Neutrophil (primary cell): ENCODE measurements at regions not wholly inside any gene's neighbourhood (a gene's known extent, or its start where the extent isn't known, plus 50 kb on each side); places are given as distances from the start of the nearest gene placed in this dataset.

Source experiments
- H3K27ac ChIP-seq: fragments of 200-600 bp; sonication (generic); 2 replicates; pipeline ENCODE4 v1.5.1; 2016; ENCODE audit warnings: mild to moderate bottlenecking, moderate library complexity
- H3K27me3 ChIP-seq: fragments of 200-600 bp; sonication (generic); 2 replicates; pipeline ENCODE4 v1.6.0; 2016; ENCODE audit warnings: mild to moderate bottlenecking
- H3K36me3 ChIP-seq: fragments of 200-600 bp; sonication (generic); 2 replicates; pipeline ENCODE4 v1.5.1; 2017
- H3K4me1 ChIP-seq, 2 experiments: fragments of 200-600 bp in 1 of 2; sonication (generic) in 1 of 2; 1 replicate in 1 of 2; 2 replicates in 1 of 2; pipeline versions ENCODE4 v1.5.1 to v1.6.1; 2013 to 2016; ENCODE audit warnings: low read depth in 1 of 2, low read length in 1 of 2, mild to moderate bottlenecking in 1 of 2, moderate library complexity in 1 of 2; ENCODE audit not compliant: control insufficient read depth in 1 of 2, insufficient read depth in 1 of 2
- H3K4me3 ChIP-seq, 2 experiments: fragments of 200-600 bp in 1 of 2; sonication (generic) in 1 of 2; 1 replicate in 1 of 2; 2 replicates in 1 of 2; pipeline ENCODE4 v1.5.1; 2013 to 2016; ENCODE audit warnings: low read depth in 1 of 2, low read length in 1 of 2, mild to moderate bottlenecking in 1 of 2, moderate library complexity in 1 of 2
- H3K9me3 ChIP-seq: fragments of 200-600 bp; sonication (generic); 2 replicates; pipeline ENCODE4 v1.5.1; 2016
- CTCF ChIP-seq: fragments of 200-600 bp; sonication (generic); IDR thresholded peaks from 2 replicates; pipeline ENCODE4 v1.5.1; 2016; ENCODE audit warnings: antibody characterized with exemption

- Histone ChIP-seq H3K36me3 (no peaks in the 10 kb centered on the region), H3K4me1 (no peaks in the 10 kb centered on the region), H3K27me3 (no peaks in the 10 kb centered on the region), H3K9me3 (no peaks in the 10 kb centered on the region), H3K4me3 (no peak overlapping the region), H3K27ac (no peak overlapping the region)
- no peak for TF ChIP-seq CTCF
Measured at GRCh38 chr11:104630352-104630751, 267.9 kb downstream of the CASP12 start.

DNA sequence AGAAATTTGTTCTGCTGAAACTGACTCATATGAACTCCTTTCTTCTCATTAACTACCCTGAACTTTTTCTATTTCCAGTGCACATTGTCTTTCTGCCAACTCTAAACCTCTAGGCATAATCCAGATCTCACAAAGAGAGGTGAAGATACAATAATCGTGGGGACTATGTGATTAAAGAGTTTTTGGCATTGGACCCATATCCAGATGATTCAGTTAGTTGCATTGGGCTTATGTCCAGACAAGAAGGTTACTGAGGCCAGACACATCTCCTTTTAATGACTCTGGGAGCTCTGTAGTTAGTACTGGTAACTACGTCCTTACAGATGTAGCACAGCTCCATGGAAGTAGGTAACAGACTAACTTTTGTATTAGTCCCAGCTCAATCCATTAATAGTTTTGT is 273.0 kb downstream of the CASP12 start:
- no peaks in the 10 kb centered on the region for H3K27me3 ChIP-seq
- H3K9me3 ChIP-seq = no peaks in the 10 kb centered on the region
- no peaks in the 10 kb centered on the region for H3K36me3 ChIP-seq
- TF ChIP-seq CTCF = no peak
- H3K4me1 ChIP-seq = no peaks in the 10 kb centered on the region
- H3K4me3 ChIP-seq = no peak overlapping the region
- H3K27ac ChIP-seq = no peak overlapping the region

GRCh38 chr11:104624021-104624420 is 274.2 kb downstream of the CASP12 start:
- no peaks in the 10 kb centered on the region for H3K4me1 ChIP-seq
- no peaks in the 10 kb centered on the region for H3K27me3 ChIP-seq
- H3K9me3 ChIP-seq = no peaks in the 10 kb centered on the region
- H3K36me3 ChIP-seq = no peaks in the 10 kb centered on the region
- no peak for TF ChIP-seq CTCF
- H3K4me3 ChIP-seq = no peak overlapping the region
- no peak overlapping the region for H3K27ac ChIP-seq

- no peaks in the 10 kb centered on the region for H3K36me3 ChIP-seq
- H3K4me1 ChIP-seq = peaks cover 0 to 5% of the 10 kb centered on the region in 2 experiments
- H3K27me3 ChIP-seq = no peaks in the 10 kb centered on the region
- no peaks in the 10 kb centered on the region for H3K9me3 ChIP-seq
- no peak overlapping the region for H3K4me3 ChIP-seq
- H3K27ac ChIP-seq = no peak overlapping the region
- no peak for TF ChIP-seq CTCF
Measured at GRCh38 chr11:104623518-104623917, 274.7 kb downstream of the CASP12 start.

DNA sequence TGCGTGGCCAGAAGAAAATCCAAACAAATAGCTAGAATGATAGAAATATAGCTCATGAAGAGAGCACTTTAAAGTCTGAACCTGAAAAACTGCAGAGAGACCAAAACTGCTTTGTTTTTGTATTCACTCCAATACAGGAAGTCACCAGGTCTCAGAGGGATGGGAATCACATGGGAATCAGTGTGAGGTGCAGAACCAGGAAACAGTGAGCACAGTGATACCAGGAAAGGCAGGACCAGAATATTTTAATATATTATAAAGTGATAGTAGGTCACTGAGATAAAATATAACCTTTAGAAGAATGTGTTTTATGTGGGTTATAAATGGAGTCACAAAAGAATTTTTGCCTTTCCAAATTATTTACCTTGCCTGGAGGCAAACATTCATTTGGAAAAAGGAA is 277.3 kb downstream of the CASP12 start:
- Histone ChIP-seq H3K9me3 (no peaks in the 10 kb centered on the region), H3K4me1 (peaks cover 0 to 6% of the 10 kb centered on the region in 2 experiments), H3K27ac (no peak overlapping the region), H3K4me3 (no peak overlapping the region), H3K27me3 (no peaks in the 10 kb centered on the region), H3K36me3 (no peaks in the 10 kb centered on the region)
- TF ChIP-seq CTCF = no peak

GRCh38 chr11:104619751-104620150 is 278.5 kb downstream of the CASP12 start:
- Histone ChIP-seq H3K9me3 (no peaks in the 10 kb centered on the region), H3K4me3 (no peak overlapping the region), H3K36me3 (no peaks in the 10 kb centered on the region), H3K27ac (no peak overlapping the region), H3K27me3 (no peaks in the 10 kb centered on the region), H3K4me1 (peaks cover 0 to 6% of the 10 kb centered on the region in 2 experiments)
- TF ChIP-seq CTCF = no peak
